Right atrium auricular region (tissue), 2 donors: ENCODE measurements at regions not wholly inside any gene's neighbourhood (a gene's known extent, or its start where the extent isn't known, plus 50 kb on each side); places are given as distances from the start of the nearest gene placed in this dataset.

Experiments used
- DNase-seq: peaks from one replicate; pipeline ENCODE4 v3.0.0-alpha.2; 2019; ENCODE audit warnings: low spot score
- H3K27ac ChIP-seq, 2 donors: fragments of 200-600 bp; sonication (generic); 1 replicate in 1 of 2; 2 replicates in 1 of 2; pipeline ENCODE4 v1.5.1; 2016 to 2019
- H3K27me3 ChIP-seq, 2 donors: fragments of 200-600 bp; sonication (generic); one replicate each; pipeline versions ENCODE4 v1.5.1 to v1.6.0; 2017 to 2019
- H3K36me3 ChIP-seq: fragments of 200-600 bp; sonication (generic); one replicate; pipeline ENCODE4 v1.5.1; 2016
- H3K4me1 ChIP-seq, 2 donors: fragments of 200-600 bp; sonication (generic); one replicate each; pipeline versions ENCODE4 v1.5.1 to v1.6.0; 2017 to 2019
- H3K4me3 ChIP-seq, 2 donors: fragments of 200-600 bp; sonication (generic); 1 replicate in 1 of 2; 2 replicates in 1 of 2; pipeline ENCODE4 v1.5.1; 2017 to 2019; ENCODE audit warnings: mild to moderate bottlenecking in 1 of 2, moderate library complexity in 1 of 2
- H3K9me3 ChIP-seq, 2 donors: fragments of 200-600 bp; sonication (generic); one replicate each; pipeline ENCODE4 v1.5.1; 2019
- CTCF ChIP-seq, 2 donors: fragments of 200-600 bp; sonication (generic); IDR thresholded peaks; one replicate each; pipeline ENCODE4 v1.5.1; 2019; ENCODE audit warnings: antibody characterized with exemption in 2 of 2

GRCh38 chr3:95460274-95460673 is 1354.1 kb upstream of the EPHA6 start:
- Histone ChIP-seq H3K4me1 (no peaks in the 10 kb centered on the region), H3K9me3 (no peaks in the 10 kb centered on the region), H3K36me3 (no peaks in the 10 kb centered on the region), H3K27ac (peak overlapping the region in 1 of 2 donors; percentile 38), H3K27me3 (no peaks in the 10 kb centered on the region), H3K4me3 (no peak overlapping the region)
- no peak for DNase-seq
- no peak for TF ChIP-seq CTCF (IDR thresholded peaks at IDR 0.05)

DNA sequence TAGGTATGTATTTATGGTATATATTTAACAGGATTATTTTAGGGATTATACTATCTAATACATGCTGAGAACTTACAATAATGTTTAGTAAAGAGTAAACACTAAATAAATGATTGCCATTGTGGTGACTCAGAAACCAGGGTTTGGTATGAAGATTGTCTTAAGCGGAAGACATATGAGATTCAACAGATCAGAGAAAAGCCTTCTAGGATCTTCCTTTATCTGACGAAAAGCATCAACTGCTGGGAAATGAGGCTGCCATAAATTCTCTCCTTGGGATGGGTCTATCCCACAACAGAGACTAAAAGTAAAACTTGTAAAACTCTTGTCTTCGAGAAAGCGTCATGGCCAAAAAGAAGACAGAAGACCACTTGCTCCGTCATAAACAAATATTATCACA is 1352.2 kb upstream of the EPHA6 start:
- DNase-seq, result no peak
- Histone ChIP-seq H3K4me3 (no peak overlapping the region), H3K4me1 (no peaks in the 10 kb centered on the region), H3K27me3 (no peaks in the 10 kb centered on the region), H3K27ac (no peak overlapping the region), H3K36me3 (no peaks in the 10 kb centered on the region), H3K9me3 (no peaks in the 10 kb centered on the region)
- TF ChIP-seq CTCF (IDR thresholded peaks at IDR 0.05), result no peak

GRCh38 chr3:95464346-95464745 is 1350.0 kb upstream of the EPHA6 start:
- H3K36me3 ChIP-seq, result no peaks in the 10 kb centered on the region
- DNase-seq, result no peak
- TF ChIP-seq CTCF (IDR thresholded peaks at IDR 0.05), result no peak
- H3K27me3 ChIP-seq, result no peaks in the 10 kb centered on the region
- H3K4me1 ChIP-seq, result no peaks in the 10 kb centered on the region
- no peak overlapping the region for H3K4me3 ChIP-seq
- H3K27ac ChIP-seq, result no peak overlapping the region
- no peaks in the 10 kb centered on the region for H3K9me3 ChIP-seq

GRCh38 chr3:95468331-95468730 is 1346.1 kb upstream of the EPHA6 start:
- Histone ChIP-seq H3K9me3 (no peaks in the 10 kb centered on the region), H3K4me1 (no peaks in the 10 kb centered on the region), H3K4me3 (no peak overlapping the region), H3K27ac (no peak overlapping the region), H3K27me3 (no peaks in the 10 kb centered on the region), H3K36me3 (no peaks in the 10 kb centered on the region)
- no peak for DNase-seq
- no peak for TF ChIP-seq CTCF (IDR thresholded peaks at IDR 0.05)

DNA sequence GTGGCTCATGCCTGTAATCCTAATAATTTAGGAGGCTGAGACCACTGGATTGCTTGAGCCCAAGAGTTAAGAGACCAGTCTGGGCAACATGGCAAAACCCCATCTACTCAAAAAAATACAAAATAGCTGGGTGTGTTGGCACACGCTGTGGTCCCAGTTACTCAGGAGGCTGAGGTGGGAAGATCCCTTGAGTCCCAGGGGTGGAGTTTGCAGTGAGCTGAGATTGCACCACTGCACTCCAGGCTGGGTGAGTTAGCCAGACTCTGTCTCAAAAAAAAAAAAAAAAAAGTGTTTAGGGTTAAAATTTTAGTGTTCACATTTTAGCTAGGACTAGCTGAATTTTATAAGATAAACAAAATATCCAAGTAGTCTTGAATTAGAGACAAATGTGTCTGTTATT is 1340.1 kb upstream of the EPHA6 start:
- TF ChIP-seq CTCF (IDR thresholded peaks at IDR 0.05), result no peak
- Histone ChIP-seq H3K36me3 (no peaks in the 10 kb centered on the region), H3K27ac (no peak overlapping the region), H3K4me3 (no peak overlapping the region), H3K4me1 (no peaks in the 10 kb centered on the region), H3K27me3 (no peaks in the 10 kb centered on the region), H3K9me3 (no peaks in the 10 kb centered on the region)
- DNase-seq, result no peak

- no peak overlapping the region for H3K4me3 ChIP-seq
- H3K9me3 ChIP-seq, result no peaks in the 10 kb centered on the region
- H3K27me3 ChIP-seq, result no peaks in the 10 kb centered on the region
- no peaks in the 10 kb centered on the region for H3K36me3 ChIP-seq
- DNase-seq, result no peak
- H3K27ac ChIP-seq, result no peak overlapping the region
- no peaks in the 10 kb centered on the region for H3K4me1 ChIP-seq
- TF ChIP-seq CTCF (IDR thresholded peaks at IDR 0.05), result no peak
These were observed 1337.9 kb upstream of the EPHA6 start for GRCh38 chr3:95476534-95476933.
